Cardiac fibroblast (primary cell): ENCODE measurements at regions not wholly inside any gene's neighbourhood (a gene's known extent, or its start where the extent isn't known, plus 50 kb on each side); places are given as distances from the start of the nearest gene placed in this dataset.

Experiments used
- DNase-seq, 2 donors: peaks; one replicate each; pipeline versions ENCODE4 v3.0.0 to v3.0.0-alpha.2; 2010; ENCODE audit warnings: low read depth in 2 of 2
- H3K4me3 ChIP-seq, 2 donors: replicated peaks in 1 of 2; 1 replicate in 1 of 2; 2 replicates in 1 of 2; pipeline ENCODE4 v1.5.1; 2011; ENCODE audit warnings: low read depth in 2 of 2, low read length in 2 of 2, mild to moderate bottlenecking in 2 of 2, moderate library complexity in 1 of 2
- CTCF ChIP-seq: IDR thresholded peaks from one replicate; pipeline ENCODE4 v1.5.1; 2011; ENCODE audit warnings: low read depth, mild to moderate bottlenecking, low read length, inconsistent platforms

GRCh38 chr17:62186841-62187240 is 121.8 kb upstream of the MED13 start:
- H3K4me3 ChIP-seq = no peak overlapping the region
- no peak for DNase-seq
- TF ChIP-seq CTCF = no peak

- no peak for TF ChIP-seq CTCF
- DNase-seq = no peak
- H3K4me3 ChIP-seq = no peak overlapping the region
Observed at GRCh38 chr17:62180772-62181171, 115.7 kb upstream of the MED13 start.

GRCh38 chr17:62179525-62180161 is 114.6 kb upstream of the MED13 start:
- H3K4me3 ChIP-seq = no peak overlapping the region
- no peak for TF ChIP-seq CTCF
- DNase-seq = peak; percentile 56

GRCh38 chr17:62178579-62178978 is 113.5 kb upstream of the MED13 start:
- DNase-seq = peak; percentile 14 to 47
- TF ChIP-seq CTCF = no peak
- H3K4me3 ChIP-seq = no peak overlapping the region

- no peak overlapping the region for H3K4me3 ChIP-seq
- DNase-seq = peak; percentile 51 to 57
- no peak for TF ChIP-seq CTCF
Observed at GRCh38 chr17:62172492-62173291, 107.6 kb upstream of the MED13 start.

GRCh38 chr17:62167076-62167475 is 102.0 kb upstream of the MED13 start:
- no peak overlapping the region for H3K4me3 ChIP-seq
- DNase-seq = no peak
- no peak for TF ChIP-seq CTCF
